Hepatocyte (in vitro differentiated cells): ENCODE measurements at regions not wholly inside any gene's neighbourhood (a gene's known extent, or its start where the extent isn't known, plus 50 kb on each side); places are given as distances from the start of the nearest gene placed in this dataset.

Experiments used
- EZH2 ChIP-seq: fragments of 200-600 bp; sonication (generic); IDR thresholded peaks from 2 replicates; pipeline ENCODE4 v1.6.1; 2016; ENCODE audit warnings: antibody characterized with exemption, mild to moderate bottlenecking, borderline replicate concordance
- EZH2phosphoT487 ChIP-seq: fragments of 200-600 bp; sonication (generic); IDR thresholded peaks from one replicate; pipeline ENCODE4 v1.6.1; 2018; ENCODE audit warnings: antibody characterized with exemption, mild to moderate bottlenecking, low read depth, moderate library complexity; ENCODE audit not compliant: unreplicated experiment, severe bottlenecking
- TF ChIP-seq, protein P1 (sequence below): fragments of 200-600 bp; sonication (generic); IDR thresholded peaks from 2 replicates; pipeline ENCODE4 v1.5.1; 2016; ENCODE audit warnings: antibody characterized with exemption, mild to moderate bottlenecking; ENCODE audit not compliant: poor library complexity

DNA sequence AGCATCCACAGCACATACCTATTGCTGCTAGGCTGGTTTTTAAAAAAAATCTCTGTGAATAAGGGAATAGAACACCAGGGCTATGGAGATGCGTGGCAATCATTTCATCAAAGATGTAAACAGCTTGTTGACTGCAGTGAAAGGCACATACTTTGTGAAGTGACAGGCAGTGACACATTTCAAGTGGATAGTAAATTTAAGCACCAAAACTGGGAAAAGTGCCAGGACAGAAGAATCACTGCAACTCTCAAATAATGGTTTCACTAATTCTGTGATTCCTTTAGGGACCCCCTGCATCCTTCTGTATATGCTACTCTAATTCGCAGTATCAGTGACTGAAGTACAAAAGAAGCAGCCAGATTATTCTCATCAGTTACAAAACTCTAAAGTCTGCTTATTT is 145.2 kb upstream of the KLF14 start:
- no peak for TF ChIP-seq EZH2phosphoT487
- TF ChIP-seq, protein P1, sequence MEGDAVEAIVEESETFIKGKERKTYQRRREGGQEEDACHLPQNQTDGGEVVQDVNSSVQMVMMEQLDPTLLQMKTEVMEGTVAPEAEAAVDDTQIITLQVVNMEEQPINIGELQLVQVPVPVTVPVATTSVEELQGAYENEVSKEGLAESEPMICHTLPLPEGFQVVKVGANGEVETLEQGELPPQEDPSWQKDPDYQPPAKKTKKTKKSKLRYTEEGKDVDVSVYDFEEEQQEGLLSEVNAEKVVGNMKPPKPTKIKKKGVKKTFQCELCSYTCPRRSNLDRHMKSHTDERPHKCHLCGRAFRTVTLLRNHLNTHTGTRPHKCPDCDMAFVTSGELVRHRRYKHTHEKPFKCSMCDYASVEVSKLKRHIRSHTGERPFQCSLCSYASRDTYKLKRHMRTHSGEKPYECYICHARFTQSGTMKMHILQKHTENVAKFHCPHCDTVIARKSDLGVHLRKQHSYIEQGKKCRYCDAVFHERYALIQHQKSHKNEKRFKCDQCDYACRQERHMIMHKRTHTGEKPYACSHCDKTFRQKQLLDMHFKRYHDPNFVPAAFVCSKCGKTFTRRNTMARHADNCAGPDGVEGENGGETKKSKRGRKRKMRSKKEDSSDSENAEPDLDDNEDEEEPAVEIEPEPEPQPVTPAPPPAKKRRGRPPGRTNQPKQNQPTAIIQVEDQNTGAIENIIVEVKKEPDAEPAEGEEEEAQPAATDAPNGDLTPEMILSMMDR, result no peak
- TF ChIP-seq EZH2, result no peak
